Esophagus muscularis mucosa (tissue), 4 donors: ENCODE measurements at regions not wholly inside any gene's neighbourhood (a gene's known extent, or its start where the extent isn't known, plus 50 kb on each side); places are given as distances from the start of the nearest gene placed in this dataset.

Source experiments
- DNase-seq: peaks from one replicate; pipeline ENCODE4 v3.0.0-alpha.2; 2017; ENCODE audit errors: extremely low spot score
- H3K27ac ChIP-seq, 4 donors: fragments of 200-600 bp; sonication (generic); replicated peaks in 1 of 4; 1 replicate in 3 of 4; 2 replicates in 1 of 4; pipeline ENCODE4 v1.5.1; 2016 to 2019; ENCODE audit warnings: mild to moderate bottlenecking in 1 of 4
- H3K27me3 ChIP-seq, 4 donors: fragments of 200-600 bp; sonication (generic); one replicate each; pipeline versions ENCODE4 v1.5.1 to v1.6.0; 2016 to 2019
- H3K36me3 ChIP-seq, 4 donors: fragments of 200-600 bp; sonication (generic); one replicate each; pipeline ENCODE4 v1.5.1; 2016 to 2019
- H3K4me1 ChIP-seq, 4 donors: fragments of 200-600 bp; sonication (generic); one replicate each; pipeline ENCODE4 v1.5.1; 2016 to 2019
- H3K4me3 ChIP-seq, 4 donors: fragments of 200-600 bp; sonication (generic); 1 replicate in 2 of 4; 2 replicates in 2 of 4; pipeline ENCODE4 v1.5.1; 2016 to 2019; ENCODE audit warnings: mild to moderate bottlenecking in 4 of 4, moderate library complexity in 1 of 4
- H3K9me3 ChIP-seq, 4 donors: fragments of 200-600 bp; sonication (generic); 1 replicate in 3 of 4; 2 replicates in 1 of 4; pipeline ENCODE4 v1.5.1; 2016 to 2019
- CTCF ChIP-seq, 3 experiments: fragments of 200-600 bp in 2 of 3; fragments of 450-650 bp in 1 of 3; sonication (generic) in 2 of 3; IDR thresholded peaks; one replicate each; pipeline ENCODE4 v1.5.1; 2017 to 2019; ENCODE audit warnings: antibody characterized with exemption in 3 of 3, mild to moderate bottlenecking in 2 of 3, moderate library complexity in 1 of 3
- EP300 ChIP-seq: sonication (generic); formaldehyde crosslinking; IDR thresholded peaks from one replicate; pipeline ENCODE4 v1.6.1; 2017; ENCODE audit warnings: antibody characterized with exemption
- POLR2A ChIP-seq: fragments of 450-650 bp; IDR thresholded peaks from one replicate; pipeline ENCODE4 v1.6.1; 2017; ENCODE audit warnings: antibody characterized with exemption, moderate library complexity, mild to moderate bottlenecking, low read depth
- POLR2AphosphoS5 ChIP-seq, 2 donors: sonication (generic); formaldehyde crosslinking; IDR thresholded peaks; one replicate each; pipeline ENCODE4 v1.6.1; 2017; ENCODE audit warnings: antibody characterized with exemption in 2 of 2
- WGBS: methylation state at CpG from one replicate; pipeline ENCODE4 v1.1.5; 2018; 5-methylcytosine and 5-hydroxymethylcytosine counted together
- intact Hi-C: fragments of 100-400 bp; cut with DNase I; formaldehyde crosslinking; loops from one replicate; pipeline ENCODE4 v1.15.1; 2023

- no peaks in the 10 kb centered on the region for H3K4me1 ChIP-seq
- H3K27ac ChIP-seq, result no peak overlapping the region
- intact Hi-C loops, result no loop called here
- no peaks in the 10 kb centered on the region for H3K27me3 ChIP-seq
- DNase-seq, result no peak
- TF ChIP-seq POLR2AphosphoS5 (IDR thresholded peaks at IDR 0.05) (no peak), POLR2A (no peak), EP300 (no peak), CTCF (IDR thresholded peaks at IDR 0.05) (no peak)
- H3K4me3 ChIP-seq, result no peak overlapping the region
- H3K36me3 ChIP-seq, result no peaks in the 10 kb centered on the region
- 91% methylated on average over 5 of the region's 5 CpGs for WGBS
- H3K9me3 ChIP-seq, result no peaks in the 10 kb centered on the region
These were observed 566.9 kb upstream of the ANO5 start for GRCh38 chr11:21625982-21626381.

- H3K27ac ChIP-seq, result no peak overlapping the region
- intact Hi-C loops, result no loop called here
- TF ChIP-seq POLR2AphosphoS5 (IDR thresholded peaks at IDR 0.05) (no peak), EP300 (no peak), CTCF (IDR thresholded peaks at IDR 0.05) (no peak), POLR2A (no peak)
- H3K36me3 ChIP-seq, result no peaks in the 10 kb centered on the region
- no peaks in the 10 kb centered on the region for H3K4me1 ChIP-seq
- no peaks in the 10 kb centered on the region for H3K27me3 ChIP-seq
- no peak for DNase-seq
- H3K4me3 ChIP-seq, result no peak overlapping the region
- 70% methylated on average over 3 of the region's 3 CpGs for WGBS
- no peaks in the 10 kb centered on the region for H3K9me3 ChIP-seq
These were observed 564.2 kb upstream of the ANO5 start for GRCh38 chr11:21628641-21629040.

- H3K4me1 ChIP-seq, result no peaks in the 10 kb centered on the region
- H3K27ac ChIP-seq, result no peak overlapping the region
- H3K36me3 ChIP-seq, result no peaks in the 10 kb centered on the region
- no peak for DNase-seq
- no peaks in the 10 kb centered on the region for H3K27me3 ChIP-seq
- no peak overlapping the region for H3K4me3 ChIP-seq
- H3K9me3 ChIP-seq, result no peaks in the 10 kb centered on the region
- intact Hi-C loops, result no loop called here
- whole genome bisulfite sequencing, result 73% methylated on average over 1 of the region's 1 CpG
- TF ChIP-seq EP300 (no peak), POLR2A (no peak), CTCF (IDR thresholded peaks at IDR 0.05) (no peak), POLR2AphosphoS5 (IDR thresholded peaks at IDR 0.05) (no peak)
These were observed 561.9 kb upstream of the ANO5 start for GRCh38 chr11:21630934-21631478.

- 89% methylated on average over 7 of the region's 7 CpGs for WGBS
- TF ChIP-seq CTCF (IDR thresholded peaks at IDR 0.05) (no peak), POLR2AphosphoS5 (IDR thresholded peaks at IDR 0.05) (no peak), EP300 (no peak), POLR2A (no peak)
- intact Hi-C loops, result no loop called here
- Histone ChIP-seq H3K4me1 (no peaks in the 10 kb centered on the region), H3K4me3 (no peak overlapping the region), H3K27me3 (no peaks in the 10 kb centered on the region), H3K27ac (no peak overlapping the region), H3K36me3 (no peaks in the 10 kb centered on the region), H3K9me3 (no peaks in the 10 kb centered on the region)
- no peak for DNase-seq
These were observed 560.9 kb upstream of the ANO5 start for GRCh38 chr11:21631991-21632390.

GRCh38 chr11:21634491-21634890, 558.4 kb upstream of the ANO5 start:
- 76% methylated on average over 3 of the region's 3 CpGs for WGBS
- TF ChIP-seq EP300 (no peak), CTCF (IDR thresholded peaks at IDR 0.05) (no peak), POLR2A (no peak), POLR2AphosphoS5 (IDR thresholded peaks at IDR 0.05) (no peak)

More at GRCh38 chr11:21634491-21634890, 558.4 kb upstream of the ANO5 start:
- no peaks in the 10 kb centered on the region for H3K27me3 ChIP-seq
- no peak for DNase-seq
- H3K36me3 ChIP-seq, result no peaks in the 10 kb centered on the region
- H3K4me1 ChIP-seq, result no peaks in the 10 kb centered on the region
- H3K9me3 ChIP-seq, result no peaks in the 10 kb centered on the region
- H3K4me3 ChIP-seq, result no peak overlapping the region
- H3K27ac ChIP-seq, result no peak overlapping the region
- intact Hi-C loops, result no loop called here
